ENCODE measurements at regions not wholly inside any gene's neighbourhood (a gene's known extent, or its start where the extent isn't known, plus 50 kb on each side); places are given as distances from the start of the nearest gene placed in this dataset.

GRCh38 chr5:28301712-28302111, 1263.3 kb upstream of the CDH9 start:
- TF ChIP-seq CTCF (IDR thresholded peaks at IDR 0.05; ENCODE audit: low read depth, low read length), result no peak
- no peak for TF ChIP-seq POLR2A (IDR thresholded peaks at IDR 0.05; ENCODE audit: extremely low read depth, insufficient read length)
- no peak for TF ChIP-seq MAX (IDR thresholded peaks at IDR 0.05; ENCODE audit: low read depth, low read length)
- no peak for TF ChIP-seq MYC (IDR thresholded peaks at IDR 0.05; ENCODE audit: low read depth, low read length)
